K562 (cell line): ENCODE measurements at regions not wholly inside any gene's neighbourhood (a gene's known extent, or its start where the extent isn't known, plus 50 kb on each side); places are given as distances from the start of the nearest gene placed in this dataset.

Source experiments
- ATAC-seq: fragments of 200-7000 bp; cut with Tn5 transposase; 3 replicates; pipeline ENCODE4 v1.9.1; 2020; ENCODE audit warnings: moderate library complexity
- BruUV-seq: library from RNA; stranded (reverse); fragments of 400-500 nt; replicated peaks from 2 replicates; lab custom pipeline; 2021; lab: Mats Ljungman, UMichigan
- CTCF ChIA-PET: fragments of 300-600 bp; formaldehyde crosslinking; extraction: SDS; loops from one replicate; lab custom pipeline; 2021; ENCODE audit warnings: low intra/inter-chr PET ratio; lab: Yijun Ruan, JAX
- POLR2A ChIA-PET: fragments of 300-600, 350-650 bp; sonication (Branson Sonifier 250); formaldehyde crosslinking; extraction: SDS; loops from one replicate; lab custom pipeline; 2021; ENCODE audit warnings: antibody characterized with exemption, inconsistent platforms; lab: Yijun Ruan, JAX
- DNase-seq, 4 experiments: peaks; one replicate each; pipeline versions ENCODE4 v3.0.0 to v3.0.0-alpha.2; 2011 to 2018; ENCODE audit warnings: low spot score in 3 of 4, mixed read lengths in 3 of 4; ENCODE audit errors: extremely low read depth in 1 of 4
- FAIRE-seq: peaks from 2 replicates; lab custom pipeline; 2011; peaks lifted over from hg19 to GRCh38; lab: Jason Lieb, UNC
- H2AFZ ChIP-seq: 2 replicates; pipeline ENCODE4 v1.6.0; 2011; ENCODE audit warnings: low read depth, low read length, control low read depth, inconsistent platforms
- H3K27ac ChIP-seq: fragments of 200-600 bp; 3 replicates; pipeline ENCODE4 v1.8.0; 2011; ENCODE audit warnings: low read depth, mild to moderate bottlenecking, control low read depth, inconsistent platforms, low read length, moderate library complexity, mixed read lengths; ENCODE audit errors: extremely low read depth
- H3K27me3 ChIP-seq, 2 experiments: fragments of 300-600 bp in 1 of 2; 2 replicates in 1 of 2; 3 replicates in 1 of 2; pipeline versions ENCODE4 v1.6.0 to v1.8.0; 2011; ENCODE audit warnings: inconsistent platforms in 2 of 2, low read length in 2 of 2, mild to moderate bottlenecking in 1 of 2, mixed read lengths in 1 of 2, moderate library complexity in 1 of 2; ENCODE audit not compliant: control insufficient read depth in 2 of 2, insufficient read depth in 2 of 2
- H3K36me3 ChIP-seq: fragments of 300-600 bp; 3 replicates; pipeline ENCODE4 v1.8.0; 2011; ENCODE audit warnings: mild to moderate bottlenecking, low read length, inconsistent platforms; ENCODE audit not compliant: control insufficient read depth, insufficient read depth
- H3K4me1 ChIP-seq, 2 experiments: fragments of 200-600 bp in 1 of 2; replicated peaks in 1 of 2; 2 replicates in 1 of 2; 3 replicates in 1 of 2; pipeline versions ENCODE4 v1.5.1 to v1.8.0; 2011; ENCODE audit warnings: inconsistent platforms in 2 of 2, low read length in 2 of 2, mild to moderate bottlenecking in 1 of 2, mixed read lengths in 1 of 2, moderate library complexity in 1 of 2; ENCODE audit not compliant: control insufficient read depth in 2 of 2, insufficient read depth in 2 of 2
- H3K4me2 ChIP-seq: 2 replicates; pipeline ENCODE4 v1.6.1; 2011; ENCODE audit warnings: low read length, control low read depth, inconsistent platforms, mixed read lengths; ENCODE audit not compliant: insufficient read depth
- H3K4me3 ChIP-seq: fragments of 200-600 bp; sonication (generic), shearing (Covaris generic); 2 replicates; pipeline ENCODE4 v1.5.1; 2016; ENCODE audit warnings: control low read depth, inconsistent platforms
- H3K79me2 ChIP-seq: fragments of 200-600 bp; 3 replicates; pipeline ENCODE4 v1.8.0; 2011; ENCODE audit warnings: low read length, inconsistent platforms; ENCODE audit not compliant: control insufficient read depth, insufficient read depth
- H3K9ac ChIP-seq, 2 experiments: 2 replicates each; pipeline versions ENCODE4 v1.6.0 to v1.6.1; 2011; ENCODE audit warnings: low read depth in 2 of 2, low read length in 2 of 2, control low read depth in 1 of 2, inconsistent platforms in 1 of 2, mild to moderate bottlenecking in 1 of 2, mixed read lengths in 1 of 2; ENCODE audit not compliant: insufficient read depth in 1 of 2
- H3K9me1 ChIP-seq: one replicate; pipeline ENCODE4 v1.6.0; 2011; ENCODE audit warnings: inconsistent platforms, mild to moderate bottlenecking, low read length, moderate library complexity; ENCODE audit not compliant: control insufficient read depth, insufficient read depth
- H3K9me3 ChIP-seq: replicated peaks from 2 replicates; pipeline ENCODE4 v1.5.1; 2011; ENCODE audit warnings: low read depth, low read length, inconsistent platforms; ENCODE audit not compliant: control insufficient read depth, insufficient read depth
- H4K20me1 ChIP-seq: replicated peaks from 2 replicates; pipeline ENCODE4 v1.6.1; 2011; ENCODE audit warnings: low read length, inconsistent platforms, mixed read lengths; ENCODE audit not compliant: control insufficient read depth, insufficient read depth
- ETV1 ChIP-seq: fragments of 450-650 bp; conservative IDR thresholded peaks from 2 replicates; pipeline ENCODE4 v1.6.1; 2016; ENCODE audit warnings: missing genetic modification characterization, control low read depth, low read depth, missing compliant biosample characterization
- FOXM1 ChIP-seq, 2 experiments: fragments of 450-650 bp in 1 of 2; sonication (generic) in 1 of 2; formaldehyde crosslinking in 1 of 2; IDR thresholded peaks; 2 replicates each; pipeline versions ENCODE4 v1.6.1 to v1.9.0; 2017 to 2022; ENCODE audit warnings: low read depth in 2 of 2, mild to moderate bottlenecking in 2 of 2, missing genetic modification reagents in 1 of 2, moderate library complexity in 1 of 2
- KAT2B ChIP-seq: IDR thresholded peaks from one replicate; pipeline ENCODE4 v1.6.1; 2012; ENCODE audit warnings: low read depth, mild to moderate bottlenecking, control low read depth, inconsistent platforms, low read length, moderate library complexity
- KHSRP ChIP-seq: fragments of 450-650 bp; IDR thresholded peaks from 2 replicates; pipeline ENCODE4 v1.6.1; 2017
- SIN3B ChIP-seq: fragments of 450-650 bp; IDR thresholded peaks from 2 replicates; pipeline ENCODE4 v1.6.1; 2017; ENCODE audit warnings: low read depth, mild to moderate bottlenecking, moderate library complexity
- THAP12 ChIP-seq: fragments of 250-450 bp; sonication (Bioruptor Pico); IDR thresholded peaks from 2 replicates; pipeline ENCODE4 v1.9.0; 2021; ENCODE audit warnings: mild to moderate bottlenecking, inconsistent platforms
- THRB ChIP-seq: fragments of 450-650 bp; formaldehyde crosslinking; conservative IDR thresholded peaks from 2 replicates; pipeline ENCODE4 v1.4.0; 2022; ENCODE audit warnings: mild to moderate bottlenecking, missing genetic modification characterization
- ZNF277 ChIP-seq: fragments of 250-450 bp; sonication (Bioruptor Pico); IDR thresholded peaks from 2 replicates; pipeline ENCODE4 v1.8.0; 2022; ENCODE audit warnings: inconsistent platforms, mild to moderate bottlenecking, moderate library complexity, borderline replicate concordance
- ZNF584 ChIP-seq: fragments of 200-800 bp; sonication (Bioruptor generic); IDR thresholded peaks from 2 replicates; pipeline ENCODE4 v1.6.1; 2016; ENCODE audit warnings: low read depth, mild to moderate bottlenecking, missing genetic modification characterization, missing compliant biosample characterization
- WGBS: fragments of 100-300 bp; shearing (Covaris generic); methylation state at CpG from one replicate; pipeline ENCODE4 v1.1.6; 2016; ENCODE audit warnings: low coverage, mixed read lengths; ENCODE audit not compliant: insufficient coverage; ENCODE audit errors: missing lambda C conversion rate; 5-methylcytosine and 5-hydroxymethylcytosine counted together
- in situ Hi-C: fragments of 300-500 bp; cut with MboI; formaldehyde crosslinking; loops from 4 replicates; pipeline ENCODE4 v1.15.0; 2018; ENCODE audit warnings: inconsistent platforms, mixed read lengths
- intact Hi-C: fragments of 100-400 bp; cut with micrococcal nuclease; formaldehyde crosslinking; loops from 2 replicates; pipeline ENCODE4 v1.14.2; 2022

GRCh38 chr11:30697032-30697431, 110.9 kb upstream of the MPPED2 start:
- in situ Hi-C loops = no loop called here
- no peak overlapping the region for H3K4me3 ChIP-seq
- 1% methylated on average over 4 of the region's 4 CpGs for WGBS
- TF ChIP-seq KAT2B (no peak), ETV1 (no peak), SIN3B (no peak), FOXM1 (IDR thresholded peaks at IDR 0.05; ENCODE audit: low read depth) (no peak), FOXM1 (CRISPR knock-in tag; IDR thresholded peaks at IDR 0.05; ENCODE audit: low read depth) (no peak), ZNF584 (CRISPR knock-in tag) (no peak), THAP12 (CRISPR knock-in tag) (no peak), ZNF277 (CRISPR knock-in tag) (no peak), KHSRP (no peak), THRB (CRISPR knock-in tag) (no peak)
- TF ChIP-seq, all 486 proteins: peak for 0
- CTCF ChIA-PET = no interaction called here
- no TSS peak for BruUV-seq
- no peak for FAIRE-seq
- Histone ChIP-seq H3K36me3 (no peaks in the 10 kb centered on the region), H3K4me1 (no peaks in the 10 kb centered on the region), H2AFZ (no peak overlapping the region), H3K27me3 (no peaks in the 10 kb centered on the region), H3K9me3 (no peaks in the 10 kb centered on the region), H3K27ac (no peak overlapping the region), H3K4me2 (no peak overlapping the region), H3K9ac (no peak overlapping the region), H4K20me1 (no peaks in the 10 kb centered on the region), H3K79me2 (no peaks in the 10 kb centered on the region), H3K9me1 (no peaks in the 10 kb centered on the region)
- POLR2A ChIA-PET = no interaction called here
- no peak for ATAC-seq
- no peak for DNase-seq
- intact Hi-C loops = no loop called here
